B cell (primary cell): ENCODE measurements at regions not wholly inside any gene's neighbourhood (a gene's known extent, or its start where the extent isn't known, plus 50 kb on each side); places are given as distances from the start of the nearest gene placed in this dataset.

Experiments used
- ATAC-seq: fragments of 200-7000 bp; cut with Tn5 transposase; one replicate; pipeline ENCODE4 v1.10.0; 2021; ENCODE audit warnings: low read depth, mild to moderate bottlenecking, moderate number of reproducible peaks, moderate library complexity
- CTCF ChIA-PET: fragments of 350-600 bp; sonication (Branson Sonifier 250); formaldehyde crosslinking; loops from one replicate; lab custom pipeline; 2021; ENCODE audit warnings: antibody characterized with exemption, inconsistent platforms; lab: Charles Lee
- POLR2A ChIA-PET: fragments of 350-600 bp; sonication (Branson Sonifier 250); formaldehyde crosslinking; loops from one replicate; lab custom pipeline; 2021; ENCODE audit warnings: antibody characterized with exemption; lab: Charles Lee
- DNase-seq: peaks from one replicate; pipeline ENCODE4 v3.0.0; 2013
- H2AFZ ChIP-seq: 2 replicates; pipeline ENCODE4 v1.6.1; 2012; ENCODE audit warnings: mild to moderate bottlenecking, low read depth, low read length; ENCODE audit not compliant: insufficient read depth, poor library complexity, severe bottlenecking
- H3K27ac ChIP-seq, 2 donors: 1 replicate in 1 of 2; 2 replicates in 1 of 2; pipeline ENCODE4 v1.5.1; 2012 to 2013; ENCODE audit warnings: low read length in 2 of 2, mild to moderate bottlenecking in 2 of 2, moderate library complexity in 1 of 2
- H3K27me3 ChIP-seq, 4 experiments: fragments of 200-600 bp in 1 of 4; sonication (generic) in 1 of 4; replicated peaks in 1 of 4; 1 replicate in 2 of 4; 2 replicates in 2 of 4; pipeline versions ENCODE4 v1.6.1 to v1.7.0; 2013 to 2016; ENCODE audit warnings: low read length in 3 of 4, mild to moderate bottlenecking in 2 of 4, mixed read lengths in 1 of 4, moderate library complexity in 1 of 4; ENCODE audit not compliant: insufficient read depth in 4 of 4, control insufficient read depth in 3 of 4; ENCODE audit errors: control extremely low read depth in 1 of 4
- H3K36me3 ChIP-seq, 2 experiments: replicated peaks in 1 of 2; 1 replicate in 1 of 2; 2 replicates in 1 of 2; pipeline versions ENCODE4 v1.6.1 to v1.7.1; 2013; ENCODE audit warnings: low read length in 1 of 2; ENCODE audit not compliant: insufficient read depth in 2 of 2, control insufficient read depth in 1 of 2; ENCODE audit errors: control extremely low read depth in 1 of 2, extremely low read depth in 1 of 2
- H3K4me1 ChIP-seq, 2 donors: fragments of 200-600 bp in 1 of 2; sonication (generic) in 1 of 2; 1 replicate in 1 of 2; 2 replicates in 1 of 2; pipeline versions ENCODE4 v1.5.1 to v1.6.1; 2013 to 2017; ENCODE audit warnings: low read length in 2 of 2; ENCODE audit not compliant: control insufficient read depth in 2 of 2, insufficient read depth in 2 of 2
- H3K4me2 ChIP-seq: replicated peaks from 2 replicates; pipeline ENCODE3; 2012; ENCODE audit warnings: mild to moderate bottlenecking, low read depth, low read length; ENCODE audit not compliant: poor library complexity, severe bottlenecking
- H3K4me3 ChIP-seq, 5 experiments: fragments of 200-600 bp in 1 of 5; sonication (generic) in 1 of 5; 1 replicate in 3 of 5; 2 replicates in 2 of 5; pipeline versions ENCODE4 v1.5.1 to v1.7.0; 2011 to 2016; ENCODE audit warnings: low read length in 4 of 5, mild to moderate bottlenecking in 4 of 5, low read depth in 2 of 5, control low read depth in 1 of 5, moderate library complexity in 1 of 5; ENCODE audit not compliant: insufficient read depth in 1 of 5; ENCODE audit errors: control extremely low read depth in 1 of 5, extremely low read depth in 1 of 5
- H3K79me2 ChIP-seq: fragments of 200-600 bp; sonication (generic); one replicate; pipeline ENCODE4 v1.6.0; 2016; ENCODE audit warnings: low read length; ENCODE audit not compliant: control insufficient read depth, insufficient read depth
- H3K9ac ChIP-seq: fragments of 200-600 bp; sonication (generic); 2 replicates; pipeline ENCODE4 v1.6.1; 2017; ENCODE audit warnings: mild to moderate bottlenecking, low read length, moderate library complexity
- H3K9me3 ChIP-seq, 3 donors: one replicate each; pipeline versions ENCODE4 v1.6.1 to v1.7.1; 2013; ENCODE audit warnings: low read length in 2 of 3; ENCODE audit not compliant: control insufficient read depth in 2 of 3, insufficient read depth in 1 of 3; ENCODE audit errors: control extremely low read depth in 1 of 3
- H4K20me1 ChIP-seq: 2 replicates; pipeline ENCODE4 v1.6.0; 2012; ENCODE audit warnings: mild to moderate bottlenecking, low read length; ENCODE audit not compliant: insufficient read depth, control insufficient read depth, poor library complexity, severe bottlenecking
- H3K27ac Mint-ChIP-seq: one replicate; pipeline ENCODE4 v1.8.0; 2021; ENCODE audit warnings: mixed read lengths
- H3K27me3 Mint-ChIP-seq: one replicate; pipeline ENCODE4 v1.8.0; 2021; ENCODE audit warnings: mixed read lengths
- H3K4me1 Mint-ChIP-seq: one replicate; pipeline ENCODE4 v1.8.0; 2021; ENCODE audit warnings: mixed read lengths
- H3K4me3 Mint-ChIP-seq: one replicate; pipeline ENCODE4 v1.8.0; 2021; ENCODE audit warnings: mixed read lengths
- H3K9me3 Mint-ChIP-seq: one replicate; pipeline ENCODE4 v1.8.0; 2022; ENCODE audit warnings: mixed read lengths; ENCODE audit not compliant: insufficient read depth
- EZH2 ChIP-seq: IDR thresholded peaks from 2 replicates; pipeline ENCODE4 v1.6.1; 2012; ENCODE audit warnings: borderline replicate concordance, low read depth, mild to moderate bottlenecking, moderate library complexity, low read length; ENCODE audit not compliant: insufficient read depth, poor library complexity, severe bottlenecking
- WGBS: methylation state at CpG from one replicate; pipeline ENCODE4 v1.1.5; 2013; ENCODE audit warnings: missing lambda C conversion rate; ENCODE audit not compliant: insufficient coverage; 5-methylcytosine and 5-hydroxymethylcytosine counted together
- intact Hi-C: fragments of 100-400 bp; cut with micrococcal nuclease; formaldehyde crosslinking; loops from one replicate; pipeline ENCODE4 v1.10.0; 2022
- TF ChIP-seq, protein P1 (sequence below): fragments of 200-600 bp; IDR thresholded peaks from one replicate; pipeline ENCODE4 v1.8.0; 2022; ENCODE audit warnings: antibody characterized with exemption, mild to moderate bottlenecking

DNA sequence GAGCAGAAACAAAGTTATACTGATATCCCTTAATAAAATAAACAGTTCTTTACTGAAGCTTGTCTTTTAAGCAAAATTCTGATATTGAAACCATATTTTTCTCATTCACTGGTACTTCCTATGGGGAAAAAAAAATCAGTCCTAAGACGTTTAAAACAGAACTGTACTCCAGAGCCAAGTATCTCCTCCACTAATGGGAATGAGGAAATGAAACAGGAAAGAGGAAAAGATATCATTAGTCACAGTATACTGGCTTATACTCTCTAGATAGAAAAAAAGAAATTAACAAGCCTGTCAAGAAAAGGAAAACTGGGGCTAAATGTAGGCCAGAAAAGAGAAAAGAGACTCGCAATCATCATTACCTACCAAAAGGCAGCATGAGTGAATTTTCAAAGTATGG lies 252.7 kb downstream of the CENPC start:
- Mint-ChIP-seq H3K27me3 (no peaks in the 10 kb centered on the region), H3K4me1 (no peaks in the 10 kb centered on the region), H3K9me3 (no peaks in the 10 kb centered on the region), H3K4me3 (no peak overlapping the region), H3K27ac (no peak overlapping the region)
- intact Hi-C loops, result no loop called here
- TF ChIP-seq, protein P1, sequence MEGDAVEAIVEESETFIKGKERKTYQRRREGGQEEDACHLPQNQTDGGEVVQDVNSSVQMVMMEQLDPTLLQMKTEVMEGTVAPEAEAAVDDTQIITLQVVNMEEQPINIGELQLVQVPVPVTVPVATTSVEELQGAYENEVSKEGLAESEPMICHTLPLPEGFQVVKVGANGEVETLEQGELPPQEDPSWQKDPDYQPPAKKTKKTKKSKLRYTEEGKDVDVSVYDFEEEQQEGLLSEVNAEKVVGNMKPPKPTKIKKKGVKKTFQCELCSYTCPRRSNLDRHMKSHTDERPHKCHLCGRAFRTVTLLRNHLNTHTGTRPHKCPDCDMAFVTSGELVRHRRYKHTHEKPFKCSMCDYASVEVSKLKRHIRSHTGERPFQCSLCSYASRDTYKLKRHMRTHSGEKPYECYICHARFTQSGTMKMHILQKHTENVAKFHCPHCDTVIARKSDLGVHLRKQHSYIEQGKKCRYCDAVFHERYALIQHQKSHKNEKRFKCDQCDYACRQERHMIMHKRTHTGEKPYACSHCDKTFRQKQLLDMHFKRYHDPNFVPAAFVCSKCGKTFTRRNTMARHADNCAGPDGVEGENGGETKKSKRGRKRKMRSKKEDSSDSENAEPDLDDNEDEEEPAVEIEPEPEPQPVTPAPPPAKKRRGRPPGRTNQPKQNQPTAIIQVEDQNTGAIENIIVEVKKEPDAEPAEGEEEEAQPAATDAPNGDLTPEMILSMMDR, result no peak
- no peak for TF ChIP-seq EZH2
- DNase-seq (no peak), ATAC-seq (no peak)
- H3K4me1 ChIP-seq, result no peaks in the 10 kb centered on the region
- no peak overlapping the region for H3K9ac ChIP-seq
- no peaks in the 10 kb centered on the region for H3K79me2 ChIP-seq
- POLR2A ChIA-PET, result no interaction called here
- WGBS, result no CpG with 5 or more reads among the region's 2 CpGs
- H3K27me3 ChIP-seq, result no peaks in the 10 kb centered on the region
- CTCF ChIA-PET, result no interaction called here
- no peaks in the 10 kb centered on the region for H3K36me3 ChIP-seq
- no peak overlapping the region for H3K4me3 ChIP-seq
- no peaks in the 10 kb centered on the region for H3K9me3 ChIP-seq
- no peak overlapping the region for H3K27ac ChIP-seq
- H3K4me2 ChIP-seq, result no peak overlapping the region
- no peaks in the 10 kb centered on the region for H4K20me1 ChIP-seq
- no peak overlapping the region for H2AFZ ChIP-seq

DNA sequence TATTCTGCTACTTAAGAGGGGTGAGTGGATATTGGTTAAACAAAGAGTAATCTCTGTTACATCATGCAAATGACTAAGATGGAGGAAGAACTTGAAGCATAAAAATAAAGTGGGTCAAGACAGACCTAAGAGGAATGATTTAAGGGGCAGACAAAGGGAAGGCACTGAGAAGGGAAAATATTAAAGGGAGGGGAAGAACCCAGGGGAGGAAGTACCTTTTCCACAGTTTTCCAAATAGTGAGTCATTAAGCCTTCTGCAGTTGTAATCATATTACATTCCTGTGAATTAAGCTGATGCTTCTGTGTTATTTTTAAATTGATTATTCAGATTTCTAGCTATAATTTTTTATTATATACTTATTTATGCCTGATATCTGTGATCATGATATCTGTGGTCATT lies 253.3 kb downstream of the CENPC start:
- ATAC-seq, result no peak
- TF ChIP-seq EZH2, result no peak
- TF ChIP-seq, protein P1, result no peak
- intact Hi-C loops, result no loop called here
- Histone ChIP-seq H3K27ac (no peak overlapping the region), H3K4me3 (no peak overlapping the region), H3K36me3 (no peaks in the 10 kb centered on the region), H4K20me1 (no peaks in the 10 kb centered on the region), H3K27me3 (no peaks in the 10 kb centered on the region), H3K9ac (no peak overlapping the region), H3K79me2 (no peaks in the 10 kb centered on the region), H3K4me1 (no peaks in the 10 kb centered on the region), H3K4me2 (no peak overlapping the region), H3K9me3 (no peaks in the 10 kb centered on the region), H2AFZ (no peak overlapping the region)
- no peak overlapping the region for H3K4me3 Mint-ChIP-seq
- no peaks in the 10 kb centered on the region for H3K4me1 Mint-ChIP-seq
- H3K27ac Mint-ChIP-seq, result no peak overlapping the region
- no peaks in the 10 kb centered on the region for H3K9me3 Mint-ChIP-seq
- ChIA-PET POLR2A (no interaction called here), CTCF (no interaction called here)
- DNase-seq, result no peak
- no peaks in the 10 kb centered on the region for H3K27me3 Mint-ChIP-seq
